Brain pericyte (primary cell): ENCODE measurements at regions not wholly inside any gene's neighbourhood (a gene's known extent, or its start where the extent isn't known, plus 50 kb on each side); places are given as distances from the start of the nearest gene placed in this dataset.
"Not testable (repeated sequence)": the region's sequence is repeated elsewhere in the genome, so short reads cannot be mapped to it uniquely, and the experiment has no call there.

Experiments used
- DNase-seq: peaks from one replicate; pipeline ENCODE4 v3.0.0-alpha.2; 2012; ENCODE audit warnings: low read depth, low spot score

- DNase-seq: not testable (repeated sequence)
These were observed 131.9 kb downstream of the CWH43 start for GRCh38 chr4:49117951-49118350.

GRCh38 chr4:49118379-49119212 is 132.5 kb downstream of the CWH43 start:
- DNase-seq: not testable (repeated sequence)

- DNase-seq: not testable (repeated sequence)
These were observed 133.3 kb downstream of the CWH43 start for GRCh38 chr4:49119345-49119744.

GRCh38 chr4:49120042-49120779 is 134.1 kb downstream of the CWH43 start:
- not testable (repeated sequence) for DNase-seq

GRCh38 chr4:49120804-49121203 is 134.7 kb downstream of the CWH43 start:
- DNase-seq: peak; percentile 62

GRCh38 chr4:49126443-49126842 is 140.4 kb downstream of the CWH43 start:
- DNase-seq: not testable (repeated sequence)

- not testable (repeated sequence) for DNase-seq
These were observed 140.8 kb downstream of the CWH43 start for GRCh38 chr4:49126858-49127257.

- DNase-seq: not testable (repeated sequence)
These were observed 143.3 kb downstream of the CWH43 start for GRCh38 chr4:49129385-49129784.

- not testable (repeated sequence) for DNase-seq
These were observed 143.8 kb downstream of the CWH43 start for GRCh38 chr4:49129870-49130269.

GRCh38 chr4:49130724-49131123 is 144.6 kb downstream of the CWH43 start:
- DNase-seq: not testable (repeated sequence)

- not testable (repeated sequence) for DNase-seq
These were observed 151.0 kb downstream of the CWH43 start for GRCh38 chr4:49137043-49137442.

GRCh38 chr4:49137961-49138360 is 151.9 kb downstream of the CWH43 start:
- DNase-seq: not testable (repeated sequence)

- DNase-seq: not testable (repeated sequence)
These were observed 152.7 kb downstream of the CWH43 start for GRCh38 chr4:49138818-49139217.

GRCh38 chr4:49139513-49139912 is 153.4 kb downstream of the CWH43 start:
- not testable (repeated sequence) for DNase-seq

- not testable (repeated sequence) for DNase-seq
These were observed 154.3 kb downstream of the CWH43 start for GRCh38 chr4:49140351-49140750.

GRCh38 chr4:49141955-49142354 is 155.9 kb downstream of the CWH43 start:
- DNase-seq: not testable (repeated sequence)

- not testable (repeated sequence) for DNase-seq
These were observed 161.1 kb downstream of the CWH43 start for GRCh38 chr4:49147143-49147542.

GRCh38 chr4:49147596-49147995 is 161.5 kb downstream of the CWH43 start:
- not testable (repeated sequence) for DNase-seq

GRCh38 chr4:49149006-49149975 is 163.2 kb downstream of the CWH43 start:
- DNase-seq: peak; percentile 55

- DNase-seq: not testable (repeated sequence)
These were observed 164.4 kb downstream of the CWH43 start for GRCh38 chr4:49150351-49151083.

- not testable (repeated sequence) for DNase-seq
These were observed 166.9 kb downstream of the CWH43 start for GRCh38 chr4:49153011-49153410.
